HK-2 (cell line): ENCODE measurements at regions not wholly inside any gene's neighbourhood (a gene's known extent, or its start where the extent isn't known, plus 50 kb on each side); places are given as distances from the start of the nearest gene placed in this dataset.
A peak's percentile ranks its signal among the peaks of the same experiment; 100 is the strongest.
"Not testable (repeated sequence)": the region's sequence is repeated elsewhere in the genome, so short reads cannot be mapped to it uniquely, and the experiment has no call there.

Experiments used
- DNase-seq: peaks from one replicate; pipeline ENCODE4 v3.0.0-alpha.2; 2018; ENCODE audit not compliant: unreplicated experiment

- no peak for DNase-seq
Observed at GRCh38 chr6:10128721-10129120, 286.2 kb downstream of the TFAP2A start.

- DNase-seq: no peak
Observed at GRCh38 chr6:10122164-10122563, 292.7 kb downstream of the TFAP2A start.

GRCh38 chr6:10112871-10113549 is 301.9 kb downstream of the TFAP2A start:
- no peak for DNase-seq

GRCh38 chr6:10111975-10112374 is 302.9 kb downstream of the TFAP2A start:
- DNase-seq: no peak

GRCh38 chr6:10101551-10102252 is 313.2 kb downstream of the TFAP2A start:
- DNase-seq: no peak

- DNase-seq: no peak
Observed at GRCh38 chr6:10099529-10100140, 315.2 kb downstream of the TFAP2A start.

- DNase-seq: no peak
Observed at GRCh38 chr6:10098756-10099528, 315.9 kb downstream of the TFAP2A start.

- no peak for DNase-seq
Observed at GRCh38 chr6:10093282-10093681, 321.6 kb downstream of the TFAP2A start.

- DNase-seq: peak; percentile 3
Observed at GRCh38 chr6:10084111-10084986, 330.5 kb downstream of the TFAP2A start.

- no peak for DNase-seq
Observed at GRCh38 chr6:10082385-10082784, 332.5 kb downstream of the TFAP2A start.

- no peak for DNase-seq
Observed at GRCh38 chr6:10081957-10082356, 332.9 kb downstream of the TFAP2A start.

GRCh38 chr6:10081075-10081474 is 333.8 kb downstream of the TFAP2A start:
- no peak for DNase-seq

- DNase-seq: no peak
Observed at GRCh38 chr6:10080561-10080960, 334.3 kb downstream of the TFAP2A start.

GRCh38 chr6:10078581-10078980 is 336.3 kb downstream of the TFAP2A start:
- DNase-seq: no peak

GRCh38 chr6:10074726-10075125 is 340.1 kb downstream of the TFAP2A start:
- DNase-seq: not testable (repeated sequence)

- no peak for DNase-seq
Observed at GRCh38 chr6:10073341-10073740, 341.5 kb downstream of the TFAP2A start.

- no peak for DNase-seq
Observed at GRCh38 chr6:10071631-10072220, 343.1 kb downstream of the TFAP2A start.

- no peak for DNase-seq
Observed at GRCh38 chr6:10060004-10060403, 354.9 kb downstream of the TFAP2A start.

GRCh38 chr6:10054672-10055071 is 360.2 kb downstream of the TFAP2A start:
- DNase-seq: no peak

- DNase-seq: no peak
Observed at GRCh38 chr6:10051283-10051682, 363.6 kb downstream of the TFAP2A start.
